ENCODE measurements at regions not wholly inside any gene's neighbourhood (a gene's known extent, or its start where the extent isn't known, plus 50 kb on each side); places are given as distances from the start of the nearest gene placed in this dataset.
A peak's percentile ranks its signal among the peaks of the same experiment; 100 is the strongest.
"Not testable (repeated sequence)": the region's sequence is repeated elsewhere in the genome, so short reads cannot be mapped to it uniquely, and the experiment has no call there.

GRCh38 chr11:103744496-103745153, 291.8 kb upstream of the DDI1 start:
- DNase-seq (no peak), ATAC-seq (no peak)
- intact Hi-C loops (cut with DNase I, micrococcal nuclease): no loop called here

- DNase-seq (no peak), ATAC-seq (no peak)
- intact Hi-C loops (cut with DNase I, micrococcal nuclease): no loop called here
These were observed 287.3 kb upstream of the DDI1 start for GRCh38 chr11:103749158-103749557.

- ATAC-seq: no peak
- intact Hi-C loops (cut with DNase I, micrococcal nuclease): no loop called here
- DNase-seq: no peak
These were observed 267.6 kb upstream of the DDI1 start for GRCh38 chr11:103768816-103769215.

GRCh38 chr11:103773059-103773458, 263.4 kb upstream of the DDI1 start:
- no peak for ATAC-seq
- no peak for DNase-seq
- intact Hi-C loops (cut with DNase I, micrococcal nuclease): no loop called here

- ATAC-seq: no peak
- DNase-seq: no peak
- intact Hi-C loops (cut with DNase I, micrococcal nuclease): no loop called here
These were observed 262.9 kb upstream of the DDI1 start for GRCh38 chr11:103773537-103773936.

GRCh38 chr11:103779054-103779453, 257.4 kb upstream of the DDI1 start:
- intact Hi-C loops (cut with DNase I, micrococcal nuclease): no loop called here
- ATAC-seq: no peak
- no peak for DNase-seq

- DNase-seq (no peak), ATAC-seq (no peak)
- intact Hi-C loops (cut with DNase I, micrococcal nuclease): no loop called here
These were observed 246.5 kb upstream of the DDI1 start for GRCh38 chr11:103789952-103790351.

GRCh38 chr11:103792981-103793468, 243.4 kb upstream of the DDI1 start:
- DNase-seq: no peak
- ATAC-seq: no peak
- intact Hi-C loops (cut with DNase I, micrococcal nuclease): no loop called here

GRCh38 chr11:103794262-103794661, 242.2 kb upstream of the DDI1 start:
- intact Hi-C loops (cut with DNase I, micrococcal nuclease): no loop called here
- DNase-seq (no peak), ATAC-seq (no peak)

GRCh38 chr11:103798026-103798425, 238.4 kb upstream of the DDI1 start:
- DNase-seq: no peak
- intact Hi-C loops (cut with DNase I, micrococcal nuclease): no loop called here
- no peak for ATAC-seq

GRCh38 chr11:103798446-103798845, 238.0 kb upstream of the DDI1 start:
- intact Hi-C loops (cut with DNase I, micrococcal nuclease): no loop called here
- ATAC-seq (no peak), DNase-seq (no peak)

GRCh38 chr11:103800406-103801114, 235.9 kb upstream of the DDI1 start:
- DNase-seq: no peak
- intact Hi-C loops (cut with DNase I, micrococcal nuclease): no loop called here
- ATAC-seq: no peak

- ATAC-seq: no peak
- no peak for DNase-seq
- intact Hi-C loops (cut with DNase I, micrococcal nuclease): no loop called here
These were observed 233.4 kb upstream of the DDI1 start for GRCh38 chr11:103803062-103803461.

- DNase-seq (no peak), ATAC-seq (peak; percentile 91)
- intact Hi-C loops (cut with DNase I, micrococcal nuclease): no loop called here
These were observed 230.8 kb upstream of the DDI1 start for GRCh38 chr11:103805688-103806009.

- intact Hi-C loops (cut with DNase I, micrococcal nuclease): no loop called here
- DNase-seq (no peak), ATAC-seq (no peak)
These were observed 230.1 kb upstream of the DDI1 start for GRCh38 chr11:103806130-103806895.

- ATAC-seq (no peak), DNase-seq (no peak)
- intact Hi-C loops (cut with DNase I, micrococcal nuclease): no loop called here
These were observed 228.6 kb upstream of the DDI1 start for GRCh38 chr11:103807806-103808205.

- ATAC-seq: no peak
- DNase-seq: no peak
- intact Hi-C loops (cut with DNase I, micrococcal nuclease): no loop called here
These were observed 228.2 kb upstream of the DDI1 start for GRCh38 chr11:103808252-103808651.

- no peak for ATAC-seq
- no peak for DNase-seq
- intact Hi-C loops (cut with DNase I, micrococcal nuclease): no loop called here
These were observed 224.5 kb upstream of the DDI1 start for GRCh38 chr11:103811870-103812455.

- intact Hi-C loops (cut with DNase I, micrococcal nuclease): no loop called here
- DNase-seq (no peak), ATAC-seq (no peak)
These were observed 223.8 kb upstream of the DDI1 start for GRCh38 chr11:103812680-103813079.

GRCh38 chr11:103820345-103820744, 216.1 kb upstream of the DDI1 start:
- ATAC-seq; intact Hi-C loops (cut with DNase I, micrococcal nuclease); DNase-seq: not testable (repeated sequence)
